HUES48 (cell line): ENCODE measurements at regions not wholly inside any gene's neighbourhood (a gene's known extent, or its start where the extent isn't known, plus 50 kb on each side); places are given as distances from the start of the nearest gene placed in this dataset.

Experiments used
- H3K27ac ChIP-seq: one replicate; pipeline ENCODE4 v1.7.0; 2013; ENCODE audit warnings: low read depth, low read length, inconsistent platforms
- H3K27me3 ChIP-seq: 2 replicates; pipeline ENCODE4 v1.6.1; 2013; ENCODE audit warnings: mild to moderate bottlenecking, low read length; ENCODE audit not compliant: control insufficient read depth, insufficient read depth
- H3K36me3 ChIP-seq: 2 replicates; pipeline ENCODE4 v1.6.1; 2013; ENCODE audit warnings: low read length; ENCODE audit not compliant: control insufficient read depth, insufficient read depth
- H3K4me1 ChIP-seq: 2 replicates; pipeline ENCODE4 v1.6.1; 2013; ENCODE audit warnings: mild to moderate bottlenecking, low read length; ENCODE audit not compliant: control insufficient read depth, insufficient read depth
- H3K4me3 ChIP-seq: 2 replicates; pipeline ENCODE4 v1.5.1; 2013; ENCODE audit warnings: mild to moderate bottlenecking, low read depth, low read length
- H3K9ac ChIP-seq: 2 replicates; pipeline ENCODE4 v1.6.1; 2013; ENCODE audit warnings: mild to moderate bottlenecking, low read depth, low read length, moderate library complexity
- H3K9me3 ChIP-seq: 2 replicates; pipeline ENCODE4 v1.6.1; 2013; ENCODE audit warnings: low read length; ENCODE audit not compliant: control insufficient read depth, insufficient read depth

GRCh38 chrX:95675794-95676193, 1008.8 kb upstream of the DIAPH2 start:
- Histone ChIP-seq H3K36me3 (no peaks in the 10 kb centered on the region), H3K9me3 (no peaks in the 10 kb centered on the region), H3K27me3 (no peaks in the 10 kb centered on the region), H3K27ac (no peak overlapping the region), H3K4me1 (peaks cover 7% of the 10 kb centered on the region), H3K4me3 (no peak overlapping the region), H3K9ac (no peak overlapping the region)

GRCh38 chrX:95678679-95679078, 1006.0 kb upstream of the DIAPH2 start:
- H3K4me1 ChIP-seq = peaks cover 7% of the 10 kb centered on the region
- no peak overlapping the region for H3K27ac ChIP-seq
- no peaks in the 10 kb centered on the region for H3K36me3 ChIP-seq
- no peak overlapping the region for H3K9ac ChIP-seq
- H3K4me3 ChIP-seq = no peak overlapping the region
- H3K27me3 ChIP-seq = no peaks in the 10 kb centered on the region
- no peaks in the 10 kb centered on the region for H3K9me3 ChIP-seq

GRCh38 chrX:95693365-95693764, 991.3 kb upstream of the DIAPH2 start:
- Histone ChIP-seq H3K36me3 (no peaks in the 10 kb centered on the region), H3K4me3 (no peak overlapping the region), H3K9me3 (peaks cover 16% of the 10 kb centered on the region), H3K27me3 (no peaks in the 10 kb centered on the region), H3K9ac (no peak overlapping the region), H3K27ac (no peak overlapping the region), H3K4me1 (peaks cover 17% of the 10 kb centered on the region)

DNA sequence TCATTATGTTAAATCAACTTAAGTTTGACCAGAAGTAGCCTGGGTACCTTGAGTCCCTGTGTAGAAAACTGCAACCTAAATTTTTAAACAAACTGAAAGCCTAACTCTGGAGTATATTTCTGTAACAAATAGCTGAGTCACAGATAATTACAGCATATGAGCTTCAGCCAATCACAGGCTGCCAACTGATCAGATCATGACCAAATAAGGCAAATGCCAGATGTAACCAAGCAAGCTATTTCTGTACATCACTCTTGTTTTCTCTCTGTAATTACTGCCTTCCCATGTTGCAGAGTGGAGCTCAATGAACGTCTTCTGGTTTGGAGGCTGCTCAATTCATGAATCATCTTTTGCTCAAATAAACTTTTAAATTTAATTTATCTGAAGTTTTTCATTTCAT, 980.9 kb upstream of the DIAPH2 start:
- Histone ChIP-seq H3K36me3 (no peaks in the 10 kb centered on the region), H3K27me3 (no peaks in the 10 kb centered on the region)

GRCh38 chrX:95716841-95717240, 967.8 kb upstream of the DIAPH2 start:
- Histone ChIP-seq H3K4me3 (no peak overlapping the region), H3K36me3 (no peaks in the 10 kb centered on the region), H3K9ac (no peak overlapping the region), H3K4me1 (peaks cover 22% of the 10 kb centered on the region), H3K27ac (no peak overlapping the region), H3K27me3 (no peaks in the 10 kb centered on the region; the same call in 1 of the 2 replicates), H3K9me3 (no peaks in the 10 kb centered on the region)

More for the DNA sequence above, 980.9 kb upstream of the DIAPH2 start:
- H3K4me3 ChIP-seq = no peak overlapping the region
- H3K27ac ChIP-seq = no peak overlapping the region
- H3K9me3 ChIP-seq = 0 out of 2 replicates have a peak, but pooled peaks cover 2% of the 10 kb centered on the region
- H3K4me1 ChIP-seq = no peaks in the 10 kb centered on the region
- no peak overlapping the region for H3K9ac ChIP-seq

GRCh38 chrX:95718746-95719145, 965.9 kb upstream of the DIAPH2 start:
- no peaks in the 10 kb centered on the region for H3K36me3 ChIP-seq
- no peak overlapping the region for H3K4me3 ChIP-seq
- no peaks in the 10 kb centered on the region; the same call in 1 of the 2 replicates for H3K27me3 ChIP-seq
- H3K9me3 ChIP-seq = no peaks in the 10 kb centered on the region
- peaks cover 22% of the 10 kb centered on the region for H3K4me1 ChIP-seq
- no peak overlapping the region for H3K27ac ChIP-seq
- H3K9ac ChIP-seq = no peak overlapping the region

- Histone ChIP-seq H3K36me3 (no peaks in the 10 kb centered on the region), H3K4me3 (no peak overlapping the region), H3K27ac (no peak overlapping the region), H3K9me3 (no peaks in the 10 kb centered on the region), H3K27me3 (no peaks in the 10 kb centered on the region; the same call in 1 of the 2 replicates), H3K4me1 (peaks cover 22% of the 10 kb centered on the region), H3K9ac (no peak overlapping the region)
Observed at GRCh38 chrX:95721011-95721410, 963.6 kb upstream of the DIAPH2 start.

GRCh38 chrX:95728446-95728845, 956.2 kb upstream of the DIAPH2 start:
- H3K4me1 ChIP-seq = no peaks in the 10 kb centered on the region

GRCh38 chrX:95729401-95729800, 955.2 kb upstream of the DIAPH2 start:
- Histone ChIP-seq H3K4me3 (no peak overlapping the region), H3K27ac (no peak overlapping the region), H3K9me3 (no peaks in the 10 kb centered on the region), H3K9ac (no peak overlapping the region), H3K4me1 (no peaks in the 10 kb centered on the region), H3K36me3 (no peaks in the 10 kb centered on the region), H3K27me3 (no peaks in the 10 kb centered on the region)

More at GRCh38 chrX:95728446-95728845, 956.2 kb upstream of the DIAPH2 start:
- H3K27ac ChIP-seq = no peak overlapping the region
- no peak overlapping the region for H3K4me3 ChIP-seq
- no peaks in the 10 kb centered on the region for H3K27me3 ChIP-seq
- H3K9me3 ChIP-seq = no peaks in the 10 kb centered on the region
- no peaks in the 10 kb centered on the region for H3K36me3 ChIP-seq
- no peak overlapping the region for H3K9ac ChIP-seq

- Histone ChIP-seq H3K27ac (no peak overlapping the region), H3K9ac (no peak overlapping the region), H3K4me1 (no peaks in the 10 kb centered on the region), H3K36me3 (no peaks in the 10 kb centered on the region), H3K27me3 (0 out of 2 replicates have a peak, but pooled peaks cover 4% of the 10 kb centered on the region), H3K4me3 (no peak overlapping the region), H3K9me3 (no peaks in the 10 kb centered on the region)
Observed at GRCh38 chrX:95733426-95733825, 951.2 kb upstream of the DIAPH2 start.

DNA sequence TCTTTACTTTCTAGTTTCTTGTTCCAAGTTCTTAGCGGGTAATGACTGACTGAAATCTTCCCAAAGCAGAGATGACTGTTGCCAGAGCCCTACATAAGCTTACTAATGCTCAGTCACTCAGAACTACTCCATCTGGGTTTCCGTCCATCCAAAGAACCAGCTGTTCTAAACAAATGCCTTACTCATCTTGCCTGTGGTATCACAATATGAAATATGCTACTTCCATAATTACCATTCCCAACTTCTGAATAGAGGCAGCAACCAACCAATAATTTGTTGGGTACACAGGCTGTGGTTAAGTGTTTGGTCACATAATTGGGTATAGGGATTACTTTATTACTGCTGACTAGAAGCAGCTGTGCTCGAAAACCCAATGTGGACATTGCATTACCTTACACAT, 930.2 kb upstream of the DIAPH2 start:
- no peak overlapping the region for H3K9ac ChIP-seq
- no peaks in the 10 kb centered on the region; the same call in 1 of the 2 replicates for H3K27me3 ChIP-seq
- no peak overlapping the region for H3K27ac ChIP-seq
- H3K9me3 ChIP-seq = no peaks in the 10 kb centered on the region
- H3K4me1 ChIP-seq = no peaks in the 10 kb centered on the region
- H3K4me3 ChIP-seq = no peak overlapping the region
- no peaks in the 10 kb centered on the region for H3K36me3 ChIP-seq

DNA sequence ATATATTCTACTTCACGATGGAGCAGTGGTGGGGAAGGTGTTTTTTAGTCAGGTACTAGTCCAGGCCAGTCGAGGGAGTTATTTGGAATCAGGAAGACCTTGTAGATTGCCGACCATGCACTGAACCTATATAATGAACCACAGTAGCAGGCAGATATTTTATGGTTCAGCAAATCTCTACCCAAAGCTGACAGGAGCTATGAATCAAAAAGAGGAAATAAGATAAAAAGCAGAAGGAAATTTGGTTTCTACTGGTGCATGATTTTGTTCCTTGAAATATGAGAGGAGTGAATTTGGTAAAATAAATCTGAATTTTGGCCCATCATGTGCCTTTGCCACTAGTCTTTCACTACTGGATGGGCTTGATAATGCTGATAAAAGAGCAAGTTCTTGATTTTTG, 924.3 kb upstream of the DIAPH2 start:
- H3K27ac ChIP-seq = no peak overlapping the region
- H3K9me3 ChIP-seq = no peaks in the 10 kb centered on the region
- no peaks in the 10 kb centered on the region; the same call in 1 of the 2 replicates for H3K27me3 ChIP-seq
- no peak overlapping the region for H3K4me3 ChIP-seq
- no peak overlapping the region for H3K9ac ChIP-seq
- no peaks in the 10 kb centered on the region for H3K36me3 ChIP-seq
- H3K4me1 ChIP-seq = peaks cover 9% of the 10 kb centered on the region
